ENCODE measurements at regions not wholly inside any gene's neighbourhood (a gene's known extent, or its start where the extent isn't known, plus 50 kb on each side); places are given as distances from the start of the nearest gene placed in this dataset.

- Histone ChIP-seq H4K20me1 (ENCODE audit: low read length) (no peaks in the 10 kb centered on the region), H3K79me2 (ENCODE audit: low read length) (no peaks in the 10 kb centered on the region), H3K9me2 (replicated peaks; ENCODE audit: low read length) (no peaks in the 10 kb centered on the region), H3K9ac (ENCODE audit: low read length) (no peak overlapping the region), H3K4me1 (ENCODE audit: insufficient read depth, low read length) (no peaks in the 10 kb centered on the region), H3K9me3 (ENCODE audit: low read length) (no peaks in the 10 kb centered on the region), H3K4me2 (ENCODE audit: low read length) (no peak overlapping the region), H3K36me3 (ENCODE audit: low read depth, low read length) (no peaks in the 10 kb centered on the region), H3F3A (ENCODE audit: low read length, unreplicated experiment) (no peaks in the 10 kb centered on the region), H3K27ac (ENCODE audit: low read length) (no peak overlapping the region), H3K27me3 (ENCODE audit: low read length) (0 out of 2 replicates have a peak, but pooled peaks cover 21% of the 10 kb centered on the region), H2AFZ (ENCODE audit: low read length) (no peak overlapping the region), H3K4me3 (ENCODE audit: low read length) (no peak overlapping the region)
- ChIA-PET POLR2A (ENCODE audit: unreplicated experiment) (no interaction called here), CTCF (no interaction called here)
- DNase-seq (no peak), ATAC-seq (no peak)
- intact Hi-C loops (cut with micrococcal nuclease), result no loop called here
- TF ChIP-seq EZH2 (IDR thresholded peaks at IDR 0.05; ENCODE audit: low read length, unreplicated experiment), result no peak
- no peak for TF ChIP-seq EZH2phosphoT487 (IDR thresholded peaks at IDR 0.05; ENCODE audit: borderline replicate concordance, low read length)
- no peak for TF ChIP-seq CTCF (conservative IDR thresholded peaks at IDR 0.05; ENCODE audit: low read depth, low read length)
- BruUV-seq (replicated peaks), result no TSS peak
Observed at GRCh38 chr10:129343141-129343540, 123.9 kb upstream of the MGMT start.

- no peak for TF ChIP-seq CTCF (conservative IDR thresholded peaks at IDR 0.05; ENCODE audit: low read depth, low read length)
- no peak for TF ChIP-seq EZH2 (IDR thresholded peaks at IDR 0.05; ENCODE audit: low read length, unreplicated experiment)
- no peak for TF ChIP-seq EZH2phosphoT487 (IDR thresholded peaks at IDR 0.05; ENCODE audit: borderline replicate concordance, low read length)
- Histone ChIP-seq H3K9ac (ENCODE audit: low read length) (no peak overlapping the region), H3K4me1 (ENCODE audit: insufficient read depth, low read length) (no peaks in the 10 kb centered on the region), H3K27ac (ENCODE audit: low read length) (no peak overlapping the region), H3F3A (ENCODE audit: low read length, unreplicated experiment) (no peaks in the 10 kb centered on the region), H3K4me2 (ENCODE audit: low read length) (no peak overlapping the region), H3K79me2 (ENCODE audit: low read length) (no peaks in the 10 kb centered on the region), H3K36me3 (ENCODE audit: low read depth, low read length) (no peaks in the 10 kb centered on the region), H3K27me3 (ENCODE audit: low read length) (0 out of 2 replicates have a peak, but pooled peaks cover 29% of the 10 kb centered on the region), H3K9me2 (replicated peaks; ENCODE audit: low read length) (no peaks in the 10 kb centered on the region), H2AFZ (ENCODE audit: low read length) (no peak overlapping the region), H3K4me3 (ENCODE audit: low read length) (no peak overlapping the region), H3K9me3 (ENCODE audit: low read length) (no peaks in the 10 kb centered on the region), H4K20me1 (ENCODE audit: low read length) (no peaks in the 10 kb centered on the region)
- DNase-seq (no peak), ATAC-seq (no peak)
- ChIA-PET CTCF (no interaction called here), POLR2A (ENCODE audit: unreplicated experiment) (no interaction called here)
- no TSS peak for BruUV-seq (replicated peaks)
- intact Hi-C loops (cut with micrococcal nuclease), result no loop called here
Observed at GRCh38 chr10:129344103-129344502, 122.9 kb upstream of the MGMT start.

- Histone ChIP-seq H3K27ac (ENCODE audit: low read length) (no peak overlapping the region), H3K9me2 (replicated peaks; ENCODE audit: low read length) (no peaks in the 10 kb centered on the region), H3K36me3 (ENCODE audit: low read depth, low read length) (no peaks in the 10 kb centered on the region), H3K4me2 (ENCODE audit: low read length) (no peak overlapping the region), H2AFZ (ENCODE audit: low read length) (no peak overlapping the region), H3F3A (ENCODE audit: low read length, unreplicated experiment) (no peaks in the 10 kb centered on the region), H3K9me3 (ENCODE audit: low read length) (no peaks in the 10 kb centered on the region), H3K4me1 (ENCODE audit: insufficient read depth, low read length) (no peaks in the 10 kb centered on the region), H3K4me3 (ENCODE audit: low read length) (no peak overlapping the region), H3K27me3 (ENCODE audit: low read length) (0 out of 2 replicates have a peak, but pooled peaks cover 32% of the 10 kb centered on the region), H4K20me1 (ENCODE audit: low read length) (no peaks in the 10 kb centered on the region), H3K9ac (ENCODE audit: low read length) (no peak overlapping the region), H3K79me2 (ENCODE audit: low read length) (no peaks in the 10 kb centered on the region)
- DNase-seq (no peak), ATAC-seq (no peak)
- CTCF ChIA-PET, result no interaction called here
- TF ChIP-seq CTCF (conservative IDR thresholded peaks at IDR 0.05; ENCODE audit: low read depth, low read length) (no peak), EZH2phosphoT487 (IDR thresholded peaks at IDR 0.05; ENCODE audit: borderline replicate concordance, low read length) (no peak), EZH2 (IDR thresholded peaks at IDR 0.05; ENCODE audit: low read length, unreplicated experiment) (no peak)
- BruUV-seq (replicated peaks), result no TSS peak
- POLR2A ChIA-PET (ENCODE audit: unreplicated experiment), result no interaction called here
- intact Hi-C loops (cut with micrococcal nuclease), result no loop called here
Observed at GRCh38 chr10:129344731-129345355, 122.2 kb upstream of the MGMT start.

Data from PC-3 (cell line).